ENCODE measurements at regions not wholly inside any gene's neighbourhood (a gene's known extent, or its start where the extent isn't known, plus 50 kb on each side); places are given as distances from the start of the nearest gene placed in this dataset.

GRCh38 chrX:99887918-99888317 lies 522.2 kb downstream of the PCDH19 start:
- no CpG with 5 or more reads among the region's 18 CpGs for WGBS, 2 experiments (ENCODE audit: extremely low coverage in 2 of 2, insufficient read length in 1 of 2)
- Histone ChIP-seq H2AFZ (replicated peaks; ENCODE audit: low read length, poor library complexity) (no peak overlapping the region), H2BK120ac (ENCODE audit: low read depth, low read length) (no peak overlapping the region), H3K4me2 (ENCODE audit: low read depth, low read length) (no peak overlapping the region), H4K8ac (ENCODE audit: low read depth in 2 of 2, low read length in 2 of 2) (no peak overlapping the region), H3K27me3 (ENCODE audit: control insufficient read depth, insufficient read depth, low read length) (no peaks in the 10 kb centered on the region), H3K56ac (ENCODE audit: extremely low read depth, insufficient read depth, low read length) (no peak overlapping the region), H4K20me1 (ENCODE audit: insufficient read depth, low read length) (no peaks in the 10 kb centered on the region), H3K18ac (ENCODE audit: low read depth, low read length) (no peak overlapping the region), H2BK15ac (ENCODE audit: low read depth, low read length) (no peak overlapping the region), H3K9ac (ENCODE audit: low read depth, low read length) (no peak overlapping the region), H4K91ac (ENCODE audit: insufficient read depth, low read depth, low read length) (no peak overlapping the region), H3K9me3 (ENCODE audit: control insufficient read depth, insufficient read depth, low read length) (no peaks in the 10 kb centered on the region), H3K4ac (ENCODE audit: low read depth, low read length) (no peak overlapping the region), H3K4me3 (ENCODE audit: insufficient read depth, low read depth, low read length) (no peak overlapping the region), H3K36me3 (ENCODE audit: control insufficient read depth, insufficient read depth, low read length) (no peaks in the 10 kb centered on the region), H3K27ac (ENCODE audit: insufficient read depth, low read length) (no peak overlapping the region), H3K79me1 (ENCODE audit: low read depth in 1 of 2, low read length in 2 of 2) (no peaks in the 10 kb centered on the region), H3K14ac (replicated peaks; ENCODE audit: low read depth, low read length) (no peak overlapping the region), H2BK20ac (ENCODE audit: low read depth, low read length) (no peak overlapping the region), H2AK5ac (ENCODE audit: low read depth, low read length) (no peak overlapping the region), H3K4me1 (ENCODE audit: control insufficient read depth, insufficient read depth, low read length) (no peaks in the 10 kb centered on the region), H3K9me1 (ENCODE audit: insufficient read depth, low read length) (no peaks in the 10 kb centered on the region), H3K23ac (ENCODE audit: low read depth, low read length) (no peak overlapping the region), H2BK5ac (ENCODE audit: low read depth, low read length, poor library complexity, severe bottlenecking) (no peak overlapping the region), H2AK9ac (replicated peaks; ENCODE audit: low read depth, low read length, poor library complexity) (no peak overlapping the region), H4K5ac (ENCODE audit: low read depth, low read length) (no peak overlapping the region)
- no peak for DNase-seq
- dilution Hi-C loops (cut with HindIII; ENCODE audit: low sequenced_read_pairs, unreplicated experiment): no loop called here
- in situ Hi-C loops (cut with MboI; ENCODE audit: low sequenced_read_pairs): no loop called here
- CTCF ChIA-PET: no interaction called here
- intact Hi-C loops (cut with micrococcal nuclease): no loop called here
- POLR2A ChIA-PET (ENCODE audit: unreplicated experiment): no interaction called here
- ATAC-seq (ENCODE audit: low read depth): no peak
- no TSS peak for BruUV-seq (replicated peaks)
- TF ChIP-seq RFX5 (IDR thresholded peaks at IDR 0.05; ENCODE audit: low read depth, low read length) (no peak), RAD21 (IDR thresholded peaks at IDR 0.05; ENCODE audit: low read length) (no peak), NFE2L2 (IDR thresholded peaks at IDR 0.05; ENCODE audit: low read depth, low read length) (no peak), BHLHE40 (IDR thresholded peaks at IDR 0.05; ENCODE audit: low read depth, low read length) (no peak), CEBPB (IDR thresholded peaks at IDR 0.05; ENCODE audit: low read depth, low read length) (no peak)

Data from IMR-90 (cell line).